ENCODE measurements at regions not wholly inside any gene's neighbourhood (a gene's known extent, or its start where the extent isn't known, plus 50 kb on each side); places are given as distances from the start of the nearest gene placed in this dataset.

GRCh38 chr4:43932448-43932847 is 516.2 kb downstream of the KCTD8 start:
- no peak for TF ChIP-seq POLR2AphosphoS5 (IDR thresholded peaks at IDR 0.05)
- TF ChIP-seq CTCF (IDR thresholded peaks at IDR 0.05): no peak
